HG02852 (cell line): ENCODE measurements at regions not wholly inside any gene's neighbourhood (a gene's known extent, or its start where the extent isn't known, plus 50 kb on each side); places are given as distances from the start of the nearest gene placed in this dataset.

Source experiments
- ATAC-seq: cut with Tn5 transposase; IDR thresholded peaks from one replicate; pipeline ENCODE4 v1.9.1; 2021; ENCODE audit warnings: mild to moderate bottlenecking, moderate library complexity; ENCODE audit not compliant: unreplicated experiment

DNA sequence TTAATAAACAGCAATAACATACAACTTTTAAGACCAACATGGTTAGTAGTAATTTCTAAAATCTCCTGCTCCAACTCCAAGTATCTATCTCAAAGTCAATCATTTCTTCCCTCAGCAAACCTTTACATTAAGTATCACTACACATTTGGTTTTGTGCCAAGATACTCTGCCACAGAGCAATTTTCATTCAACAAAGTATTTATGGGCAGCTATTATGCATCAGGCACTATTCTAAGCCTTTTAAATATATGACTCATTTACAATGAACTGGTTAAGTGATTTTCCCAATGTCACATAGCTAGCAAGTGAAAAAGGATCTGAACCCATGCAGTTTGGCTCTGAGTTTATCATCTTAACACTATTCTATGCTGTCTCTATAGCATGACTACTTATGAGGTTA lies 264.3 kb downstream of the NOL4 start:
- no peak for ATAC-seq

DNA sequence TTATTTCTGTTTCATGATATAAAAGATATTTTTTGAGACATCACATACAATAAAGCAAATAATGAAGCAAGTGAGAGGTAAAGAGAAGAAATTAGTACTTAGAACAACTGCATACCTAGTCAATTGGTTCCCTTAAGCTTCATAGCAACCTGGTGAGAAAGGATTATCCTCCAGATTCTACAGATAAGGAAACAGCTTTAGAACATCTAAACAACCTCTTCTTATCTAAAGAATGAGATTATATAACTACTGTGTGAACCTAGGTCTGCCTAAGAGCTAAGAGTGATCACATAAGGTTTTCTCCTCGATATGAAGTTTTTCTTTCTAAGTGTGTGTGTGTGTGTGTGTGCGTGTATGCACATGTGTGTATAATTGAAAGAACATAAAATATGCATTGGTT lies 265.1 kb downstream of the NOL4 start:
- ATAC-seq: no peak

DNA sequence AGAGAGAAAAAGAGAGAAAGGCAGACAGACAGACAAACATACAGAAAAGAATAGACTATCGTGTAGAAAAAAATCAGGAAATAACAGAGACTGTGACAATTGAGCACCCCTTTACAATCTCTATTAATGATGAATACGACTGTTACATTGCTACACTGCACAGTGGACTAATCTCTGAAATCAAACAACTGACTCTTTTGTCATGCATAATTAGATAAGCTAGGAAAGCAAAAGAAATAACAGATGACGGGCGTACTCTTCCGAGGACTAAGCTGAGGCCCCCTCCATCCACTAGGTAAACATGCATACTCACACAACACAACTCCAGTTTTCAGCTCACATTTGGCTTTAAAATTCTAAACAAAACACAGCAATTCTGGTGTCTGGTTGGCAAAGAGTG lies 267.0 kb downstream of the NOL4 start:
- ATAC-seq: no peak

DNA sequence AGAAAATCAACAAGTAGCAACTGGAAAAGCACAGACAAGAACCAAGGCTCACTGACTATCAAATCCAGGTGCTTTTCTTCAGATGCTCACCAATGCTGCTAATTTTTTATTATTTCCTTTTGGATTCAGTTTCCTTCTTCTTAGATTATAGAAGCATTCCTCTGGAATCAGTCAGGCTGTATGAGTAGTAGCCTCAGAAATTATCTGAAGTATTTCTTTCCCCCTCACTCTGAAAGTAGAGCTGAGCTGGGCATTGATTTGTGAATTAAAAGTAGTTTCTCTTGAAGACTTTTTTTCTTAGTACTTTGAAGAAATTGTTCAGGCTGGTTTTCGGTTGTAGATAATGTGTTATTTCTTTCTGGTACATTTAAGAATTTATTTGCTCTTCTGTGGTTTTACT lies 273.7 kb downstream of the NOL4 start:
- ATAC-seq: no peak

DNA sequence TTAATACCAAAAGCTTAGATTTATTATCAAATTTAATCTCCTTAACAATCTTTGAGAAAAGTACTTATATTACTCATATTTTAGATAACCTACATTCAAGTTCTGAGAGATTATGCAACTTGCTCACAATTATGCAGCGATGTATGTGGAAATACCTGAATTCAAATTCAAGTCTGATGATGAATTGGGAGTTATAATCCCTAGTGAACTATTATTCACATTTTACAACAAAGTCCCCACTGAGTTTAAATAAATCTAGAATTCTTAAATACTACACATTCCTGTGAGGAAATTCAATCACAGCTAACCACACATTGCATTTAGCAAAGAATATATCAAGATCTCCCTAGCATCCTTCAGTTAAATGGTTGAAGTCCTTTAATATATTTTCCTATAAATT lies 278.4 kb downstream of the NOL4 start:
- ATAC-seq: no peak

DNA sequence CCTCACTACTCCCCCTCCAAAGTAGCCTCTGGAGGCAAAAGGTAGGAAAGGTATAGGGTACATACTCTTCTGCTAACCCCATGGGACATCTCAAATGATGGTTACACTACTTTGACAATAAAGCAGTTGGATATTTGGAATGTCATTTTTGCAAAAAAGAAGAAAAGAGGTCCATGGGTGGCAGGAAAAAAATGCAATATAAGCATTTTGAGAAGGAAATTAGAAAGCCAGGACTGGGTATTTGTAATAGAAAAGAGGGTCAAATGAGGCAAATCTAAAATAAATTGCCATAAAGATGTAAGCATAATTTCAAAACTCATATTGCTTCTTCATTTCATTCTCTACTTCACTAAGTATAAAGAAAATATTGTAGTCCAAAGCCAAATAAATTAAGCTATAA lies 280.2 kb downstream of the NOL4 start:
- no peak for ATAC-seq

DNA sequence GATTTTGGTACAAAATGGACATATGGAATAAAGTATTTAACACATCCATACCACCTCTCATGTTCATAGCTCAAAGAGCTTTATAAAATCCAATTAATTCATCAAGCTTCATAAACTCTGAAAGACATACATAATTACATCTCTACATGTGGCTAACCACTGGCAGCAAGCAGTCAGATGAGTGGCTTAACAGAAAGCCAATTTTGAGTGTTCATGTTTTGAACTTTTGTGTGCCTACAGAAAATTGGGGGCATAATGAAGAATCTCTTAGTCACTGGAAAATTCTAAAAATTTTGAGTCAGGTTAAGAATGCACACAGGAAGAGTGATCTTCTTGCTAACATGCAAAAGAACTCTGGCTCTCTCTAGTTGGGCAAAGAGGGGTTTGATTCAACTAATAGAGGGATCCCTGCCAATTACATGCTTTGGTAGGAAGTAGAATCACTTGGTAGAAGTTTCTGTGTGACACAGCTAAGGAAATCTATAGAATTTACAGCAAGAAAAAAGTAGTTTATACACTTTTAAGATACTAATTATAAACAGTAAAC lies 287.4 kb downstream of the NOL4 start:
- no peak for ATAC-seq

DNA sequence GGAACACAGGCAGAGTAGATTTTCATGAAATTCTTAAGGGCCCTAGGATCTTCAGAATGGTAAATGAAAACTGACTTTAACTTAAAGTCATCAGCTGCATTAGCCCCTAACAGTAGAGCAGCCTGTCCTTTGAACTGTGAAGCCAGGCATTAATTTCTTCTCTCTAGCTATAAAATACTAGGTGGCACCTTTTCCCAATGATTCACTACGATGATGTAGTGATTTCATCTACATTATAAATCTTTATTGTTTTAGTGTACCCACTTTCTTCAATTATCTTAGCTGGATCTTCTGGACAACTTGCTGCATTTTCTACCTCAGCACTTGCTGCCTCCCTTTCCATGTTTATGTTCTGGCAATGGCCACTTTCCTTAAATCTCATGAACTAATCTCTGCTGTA lies 290.5 kb downstream of the NOL4 start:
- no peak for ATAC-seq

DNA sequence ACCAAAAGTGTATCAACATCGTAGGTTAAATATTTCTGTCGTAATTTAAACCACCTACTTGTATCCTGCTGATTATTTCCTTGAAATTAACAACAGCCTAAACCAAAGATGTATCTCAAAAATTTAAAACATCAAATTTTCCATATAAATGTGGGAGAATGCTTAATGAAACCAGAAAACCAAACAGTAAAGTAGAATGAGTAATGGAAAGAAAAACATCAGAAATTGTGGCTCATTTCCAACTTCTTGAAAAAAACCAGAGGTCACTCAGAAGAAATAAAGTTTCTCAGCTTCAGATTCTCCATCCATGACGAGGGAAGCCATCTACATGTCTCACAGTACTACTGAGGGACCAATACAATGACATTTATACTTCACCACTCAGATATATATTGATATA lies 296.5 kb downstream of the NOL4 start:
- no peak for ATAC-seq

DNA sequence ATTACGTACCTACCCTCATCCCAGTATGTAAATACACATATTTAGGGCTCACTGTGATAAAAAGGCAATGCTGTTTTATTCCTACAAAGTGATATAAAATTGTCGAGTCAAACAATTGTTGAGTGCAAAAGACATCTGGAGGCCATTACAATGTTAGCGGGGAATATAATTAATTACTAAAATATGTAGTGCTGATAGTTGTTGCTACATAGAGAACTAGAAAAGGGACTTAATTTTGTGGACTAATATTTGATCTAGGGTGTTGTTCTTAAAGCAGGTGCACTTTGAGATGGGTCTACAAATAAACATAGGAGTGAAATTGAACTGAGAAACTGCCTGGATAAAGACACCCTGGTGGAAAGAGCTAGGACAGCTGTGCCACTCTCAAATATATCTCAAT lies 300.1 kb downstream of the NOL4 start:
- ATAC-seq: no peak

DNA sequence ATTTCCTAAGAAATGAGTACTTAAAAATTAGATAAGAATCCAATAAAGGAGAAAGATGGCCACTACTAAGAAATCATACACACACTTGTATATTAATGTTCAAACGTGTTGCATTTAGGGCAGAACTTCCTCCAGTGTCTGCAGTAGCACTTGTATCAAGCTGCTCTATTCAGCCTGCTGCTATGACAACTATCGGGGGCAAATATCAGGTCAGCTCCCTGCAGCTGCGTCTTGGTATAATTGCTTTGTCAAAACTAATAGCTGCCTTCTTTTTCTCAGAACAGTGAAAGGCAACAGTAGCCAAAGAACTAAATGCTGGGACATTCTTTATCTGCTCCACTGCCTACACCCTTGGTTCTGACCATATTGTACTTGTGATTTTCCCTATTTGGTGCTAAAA lies 300.7 kb downstream of the NOL4 start:
- no peak for ATAC-seq

DNA sequence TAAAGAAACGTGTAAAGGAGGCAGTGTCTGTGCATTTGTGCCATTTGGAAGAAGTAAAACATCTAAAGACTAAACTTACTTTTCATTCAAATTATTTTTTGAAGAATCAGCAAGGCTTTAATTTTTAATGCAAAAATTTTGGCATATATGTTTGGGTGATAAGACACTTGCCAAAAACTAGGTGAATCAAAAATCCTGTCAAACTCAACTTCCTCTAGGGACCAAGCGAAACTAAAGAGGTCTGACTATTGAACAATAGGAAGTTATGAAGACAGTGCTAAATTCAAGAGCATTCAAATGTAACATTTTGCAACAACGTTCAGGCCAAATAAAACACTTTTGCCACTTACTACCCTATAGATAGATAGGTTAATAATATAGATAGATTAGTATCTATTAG lies 306.1 kb downstream of the NOL4 start:
- ATAC-seq: no peak

DNA sequence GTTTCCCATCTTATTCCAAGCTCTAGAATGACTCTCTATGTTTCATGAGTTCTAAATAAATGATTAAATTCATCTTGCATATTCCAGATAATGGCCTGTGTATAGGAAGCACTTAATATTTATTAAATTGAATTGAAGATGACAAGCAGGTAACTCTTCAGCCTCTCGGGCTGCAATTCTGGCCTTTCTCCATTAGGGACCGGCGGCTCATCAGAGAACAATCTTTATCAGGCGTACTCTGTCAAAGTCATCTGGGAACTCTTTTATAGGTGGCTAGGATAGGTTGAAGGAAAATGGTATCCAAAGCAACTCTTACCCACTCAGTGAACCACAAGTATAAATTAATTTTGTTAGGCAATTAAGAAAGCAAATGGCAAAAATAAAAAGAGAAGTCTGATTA lies 308.5 kb downstream of the NOL4 start:
- ATAC-seq: no peak

DNA sequence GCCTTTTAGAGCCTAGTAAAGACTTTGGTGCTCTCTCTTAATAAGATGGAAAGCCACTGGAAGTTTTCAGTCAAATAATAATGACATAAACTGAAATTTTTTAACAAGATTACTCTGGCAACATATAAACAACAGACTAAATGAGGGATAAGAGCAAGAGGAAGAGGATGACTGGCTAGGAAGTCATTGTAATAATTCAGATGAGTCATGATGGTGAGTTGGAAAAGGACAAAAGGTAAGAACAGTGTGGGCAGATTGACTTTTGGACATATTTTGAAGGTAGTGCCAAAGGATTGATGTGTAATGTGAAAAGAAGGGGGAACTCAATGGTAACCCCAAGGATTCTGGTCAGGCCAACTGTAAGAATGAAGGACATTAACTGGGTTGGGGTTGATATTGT lies 310.3 kb downstream of the NOL4 start:
- no peak for ATAC-seq

DNA sequence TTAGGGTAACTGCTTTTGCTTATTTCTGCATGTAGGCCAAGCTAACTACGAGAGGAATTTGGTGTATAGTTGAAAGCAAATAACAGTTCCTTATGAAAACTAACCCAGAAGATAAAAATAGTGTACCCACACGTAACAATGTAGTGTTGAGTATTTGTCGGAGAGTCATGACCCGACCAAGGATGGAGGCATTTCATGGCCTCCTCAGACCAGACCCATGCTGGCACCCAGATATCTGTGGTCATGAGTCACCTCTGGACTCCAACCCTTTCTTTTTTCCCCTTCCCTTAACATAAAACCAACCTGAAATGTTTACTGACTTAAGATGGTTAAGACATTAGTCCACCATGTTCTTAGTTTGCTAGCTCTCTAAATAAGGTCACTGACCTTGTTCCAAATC lies 318.7 kb downstream of the NOL4 start:
- no peak for ATAC-seq

DNA sequence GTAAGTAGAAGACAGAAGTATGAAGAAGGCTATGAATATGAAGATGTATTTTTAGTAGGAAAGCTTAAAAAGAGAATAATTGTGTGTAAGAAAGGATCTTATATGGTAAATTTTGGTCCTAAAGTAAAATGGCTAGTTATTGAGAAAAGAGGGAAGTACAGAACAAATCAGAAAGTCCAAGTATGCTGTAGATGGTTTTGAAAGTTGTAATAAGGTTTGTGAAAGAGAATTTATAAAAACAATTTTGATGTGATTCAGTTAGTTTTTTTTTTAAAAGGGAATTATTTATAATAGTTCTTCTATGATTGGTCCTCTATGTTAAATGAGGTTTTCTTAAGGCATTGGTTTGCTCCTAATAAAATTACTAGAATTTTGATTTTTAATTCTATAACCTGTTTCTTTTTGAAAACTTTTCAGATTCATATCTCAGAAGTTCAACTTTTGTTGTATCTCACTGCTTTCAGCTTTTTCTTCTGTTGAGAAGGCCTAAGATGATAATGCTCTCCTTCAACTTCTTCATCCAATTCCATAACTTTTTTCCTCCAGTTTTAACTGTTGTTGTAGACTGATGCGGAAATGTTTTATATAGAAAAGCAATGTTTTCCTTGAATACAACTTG lies 322.7 kb downstream of the NOL4 start:
- no peak for ATAC-seq

DNA sequence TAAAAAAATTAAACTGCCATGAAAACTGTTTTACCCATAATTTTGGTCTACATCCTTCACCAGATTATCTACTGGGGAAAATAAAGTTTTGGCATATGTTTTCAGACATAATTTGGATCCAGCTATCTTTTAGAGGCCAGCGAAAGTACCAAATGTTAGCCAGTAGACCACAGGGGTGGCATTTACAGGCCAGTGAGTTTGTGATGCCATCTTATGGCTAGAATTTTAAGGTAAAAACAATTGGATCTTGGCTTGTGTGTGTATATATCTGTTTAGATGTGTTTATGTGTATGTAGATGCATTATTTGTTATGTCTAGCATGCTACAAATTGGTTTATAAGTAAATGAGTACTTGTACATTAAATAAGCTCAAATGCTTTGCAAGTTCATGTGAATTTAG lies 322.6 kb downstream of the ASXL3 start:
- no peak for ATAC-seq

DNA sequence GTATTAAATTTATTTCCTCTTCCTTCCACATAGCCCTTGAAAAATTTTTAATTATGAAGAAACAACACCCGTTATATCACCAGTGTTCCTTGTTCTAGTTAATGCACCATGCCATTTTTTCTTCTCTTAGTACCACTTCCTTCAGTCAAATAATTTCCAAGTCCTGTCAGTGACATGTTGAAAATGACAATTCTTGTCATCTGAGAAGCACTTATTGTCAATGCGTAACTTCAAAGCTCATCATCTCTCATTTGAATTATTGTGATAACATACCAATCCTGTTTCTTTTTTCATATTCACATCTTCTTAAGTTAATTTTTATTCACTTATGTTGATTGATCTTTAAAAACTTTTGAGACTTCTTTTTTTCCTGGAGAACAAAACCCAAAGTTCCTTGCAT lies 320.4 kb downstream of the ASXL3 start:
- ATAC-seq: no peak

DNA sequence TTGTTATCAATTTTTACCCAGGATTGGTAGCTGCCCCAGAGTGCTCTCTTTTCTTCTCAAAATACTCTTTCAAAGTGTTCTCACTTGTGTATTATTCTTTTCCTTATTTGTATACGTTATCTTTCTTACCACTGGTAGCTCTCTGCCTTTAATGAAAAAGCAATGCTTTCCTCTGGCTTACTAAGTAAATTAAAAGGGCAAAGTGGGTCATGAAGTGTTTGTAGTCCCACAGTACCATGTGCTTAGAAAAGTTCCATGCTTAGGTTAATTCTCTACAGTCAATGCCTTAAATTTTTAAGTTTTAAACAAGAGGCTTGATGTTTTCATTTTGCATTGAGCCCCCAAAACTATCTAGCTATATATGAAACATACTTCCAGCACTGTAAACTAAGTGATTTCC lies 300.2 kb downstream of the ASXL3 start:
- no peak for ATAC-seq

DNA sequence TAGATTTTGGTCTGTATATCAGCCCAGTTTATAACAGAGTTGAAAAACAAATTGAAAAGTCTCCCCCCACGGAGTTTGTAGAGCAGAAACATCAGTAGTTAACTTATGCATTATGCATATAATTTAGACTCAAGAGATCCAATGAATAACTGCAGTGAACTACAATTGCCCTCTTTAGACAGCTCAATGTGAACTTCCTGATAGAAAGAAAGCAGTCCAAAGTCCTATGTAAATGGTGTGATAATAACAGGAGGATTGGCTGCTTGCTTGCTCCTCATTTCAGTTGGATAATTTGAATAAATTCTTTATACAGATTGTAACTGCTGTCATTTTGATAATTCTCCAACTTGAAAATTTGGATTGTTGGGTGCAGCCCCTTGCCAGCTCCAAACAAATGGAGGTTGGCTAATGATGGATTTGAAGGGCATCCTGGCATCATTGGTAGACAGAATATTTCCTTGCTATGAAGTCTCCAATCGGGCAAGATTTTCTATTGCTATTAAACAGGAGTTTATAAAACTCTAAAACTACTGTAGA lies 297.1 kb downstream of the ASXL3 start:
- no peak for ATAC-seq

DNA sequence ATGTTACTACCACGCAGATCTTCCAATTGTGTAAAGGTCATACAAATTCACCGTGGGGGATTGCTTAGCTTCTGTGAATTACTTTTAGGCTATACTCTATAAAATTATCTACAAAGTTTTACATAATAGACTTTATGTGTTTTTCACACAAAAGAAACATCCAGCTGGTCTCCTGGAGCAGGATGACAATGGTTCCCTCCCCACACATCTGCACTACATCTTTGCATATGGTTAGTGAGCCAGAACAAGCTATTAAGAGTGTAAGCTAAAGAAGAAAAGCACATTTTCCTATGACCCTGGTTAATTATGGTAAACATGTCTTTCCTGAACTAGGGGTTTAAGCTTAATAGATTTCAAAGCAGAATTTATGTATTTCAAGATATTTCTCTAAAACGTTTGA lies 295.1 kb downstream of the ASXL3 start:
- ATAC-seq: no peak

DNA sequence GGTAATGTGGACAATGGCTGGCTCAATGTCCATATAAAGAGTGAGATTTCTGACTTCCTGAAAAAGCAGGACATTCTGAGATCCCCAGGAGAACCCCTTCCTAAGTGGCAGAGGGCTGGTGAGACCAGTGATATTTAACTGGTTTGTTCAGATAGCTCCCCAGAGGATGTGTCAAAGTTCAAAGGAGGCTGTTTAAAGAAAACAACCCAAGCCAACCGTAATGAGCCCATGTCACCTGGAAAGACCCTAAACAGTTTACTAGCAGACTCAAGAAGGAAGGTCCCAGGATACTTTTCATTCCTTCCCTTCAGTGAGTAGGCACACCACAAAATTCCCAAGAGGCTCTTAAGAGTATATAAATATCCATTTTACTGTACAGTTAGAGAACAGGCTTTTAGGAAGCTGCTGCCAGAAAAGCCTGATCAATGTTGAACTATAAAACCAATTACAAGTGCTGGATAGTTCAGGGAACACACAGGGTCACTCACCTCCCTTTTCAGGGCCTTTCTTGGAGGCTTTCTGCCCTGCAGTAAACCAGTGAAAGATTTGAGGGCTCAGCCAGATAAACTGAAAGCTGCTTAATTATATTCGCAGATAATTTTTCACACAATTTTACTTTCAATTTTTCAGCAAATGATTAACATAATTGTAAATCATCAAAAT lies 293.5 kb downstream of the ASXL3 start:
- ATAC-seq: no peak

DNA sequence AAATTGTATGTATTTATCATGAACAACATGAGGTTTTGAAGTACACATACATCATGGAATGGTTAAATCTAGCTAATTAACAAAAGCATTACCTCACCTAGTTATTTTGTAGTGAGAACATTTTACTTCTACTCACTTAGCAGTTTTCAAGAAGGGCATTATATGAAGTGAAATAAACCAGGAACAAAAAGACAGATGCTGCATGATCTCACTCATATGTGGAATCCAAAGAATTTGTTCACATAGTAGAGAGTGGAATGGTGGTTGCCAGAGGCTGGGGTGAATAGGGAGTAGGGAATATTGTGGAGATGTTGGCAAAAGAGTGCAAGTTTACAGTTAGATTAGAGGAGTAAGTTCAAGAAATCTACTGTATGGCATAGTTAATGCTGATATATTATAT lies 292.0 kb downstream of the ASXL3 start:
- no peak for ATAC-seq
